ENCODE measurements at regions not wholly inside any gene's neighbourhood (a gene's known extent, or its start where the extent isn't known, plus 50 kb on each side); places are given as distances from the start of the nearest gene placed in this dataset.

GRCh38 chr1:228873709-228874108 lies 138.4 kb downstream of the RHOU start:
- TF ChIP-seq CTCF (IDR thresholded peaks at IDR 0.05; ENCODE audit: insufficient read depth, low read length, poor library complexity, severe bottlenecking), result no peak
- H3K27me3 ChIP-seq (replicated peaks; ENCODE audit: control insufficient read depth, insufficient read depth, low read length), result no peaks in the 10 kb centered on the region
- no peak overlapping the region for H3K4me3 ChIP-seq (replicated peaks; ENCODE audit: low read depth, low read length)
- no peaks in the 10 kb centered on the region for H3K36me3 ChIP-seq (ENCODE audit: control insufficient read depth, insufficient read depth, low read length)
- no peak for DNase-seq (ENCODE audit: extremely low read depth, insufficient read length)

- Histone ChIP-seq H3K27me3 (replicated peaks; ENCODE audit: control insufficient read depth, insufficient read depth, low read length) (no peaks in the 10 kb centered on the region), H3K4me3 (replicated peaks; ENCODE audit: low read depth, low read length) (no peak overlapping the region), H3K36me3 (ENCODE audit: control insufficient read depth, insufficient read depth, low read length) (no peaks in the 10 kb centered on the region)
- no peak for TF ChIP-seq CTCF (IDR thresholded peaks at IDR 0.05; ENCODE audit: insufficient read depth, low read length, poor library complexity, severe bottlenecking)
- no peak for DNase-seq (ENCODE audit: extremely low read depth, insufficient read length)
Measured at GRCh38 chr1:228875741-228876140, 140.5 kb downstream of the RHOU start.

- DNase-seq (ENCODE audit: extremely low read depth, insufficient read length), result no peak
- no peak for TF ChIP-seq CTCF (IDR thresholded peaks at IDR 0.05; ENCODE audit: insufficient read depth, low read length, poor library complexity, severe bottlenecking)
- H3K4me3 ChIP-seq (replicated peaks; ENCODE audit: low read depth, low read length), result no peak overlapping the region
- H3K27me3 ChIP-seq (replicated peaks; ENCODE audit: control insufficient read depth, insufficient read depth, low read length), result no peaks in the 10 kb centered on the region
- H3K36me3 ChIP-seq (ENCODE audit: control insufficient read depth, insufficient read depth, low read length), result no peaks in the 10 kb centered on the region
Measured at GRCh38 chr1:228876187-228876586, 140.9 kb downstream of the RHOU start.

- no peak for DNase-seq (ENCODE audit: extremely low read depth, insufficient read length)
- Histone ChIP-seq H3K4me3 (replicated peaks; ENCODE audit: low read depth, low read length) (no peak overlapping the region), H3K27me3 (replicated peaks; ENCODE audit: control insufficient read depth, insufficient read depth, low read length) (no peaks in the 10 kb centered on the region; the same call in 1 of the 2 replicates), H3K36me3 (ENCODE audit: control insufficient read depth, insufficient read depth, low read length) (no peaks in the 10 kb centered on the region)
- no peak for TF ChIP-seq CTCF (IDR thresholded peaks at IDR 0.05; ENCODE audit: insufficient read depth, low read length, poor library complexity, severe bottlenecking)
Measured at GRCh38 chr1:228879164-228879563, 143.9 kb downstream of the RHOU start.

- TF ChIP-seq CTCF (IDR thresholded peaks at IDR 0.05; ENCODE audit: insufficient read depth, low read length, poor library complexity, severe bottlenecking), result no peak
- no peak for DNase-seq (ENCODE audit: extremely low read depth, insufficient read length)
- Histone ChIP-seq H3K4me3 (replicated peaks; ENCODE audit: low read depth, low read length) (no peak overlapping the region), H3K36me3 (ENCODE audit: control insufficient read depth, insufficient read depth, low read length) (no peaks in the 10 kb centered on the region), H3K27me3 (replicated peaks; ENCODE audit: control insufficient read depth, insufficient read depth, low read length) (no peaks in the 10 kb centered on the region; the same call in 1 of the 2 replicates)
Measured at GRCh38 chr1:228882041-228882770, 146.9 kb downstream of the RHOU start.
